ENCODE measurements at regions not wholly inside any gene's neighbourhood (a gene's known extent, or its start where the extent isn't known, plus 50 kb on each side); places are given as distances from the start of the nearest gene placed in this dataset.
"Not testable (repeated sequence)": the region's sequence is repeated elsewhere in the genome, so short reads cannot be mapped to it uniquely, and the experiment has no call there.

DNA sequence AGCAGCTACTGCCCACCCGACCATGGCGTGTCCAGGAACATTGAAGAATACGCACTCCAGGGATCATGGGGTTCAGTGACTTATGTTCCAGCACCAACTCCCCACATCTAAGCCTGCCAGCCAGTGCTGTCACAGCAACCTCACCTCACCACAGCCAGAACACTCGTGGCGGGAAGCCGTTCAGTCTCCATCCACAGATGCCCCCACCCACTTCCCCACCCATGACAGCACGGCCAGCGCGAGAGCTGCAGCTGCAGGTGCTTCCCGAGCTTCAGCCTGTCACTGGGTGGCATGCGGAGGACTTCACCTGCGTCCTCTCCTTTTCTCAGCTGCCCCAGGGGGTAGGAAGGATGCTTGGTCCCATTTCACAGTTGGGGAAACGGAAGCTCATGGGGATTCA is 50.3 kb downstream of the RBFOX3 start:
- Mint-ChIP-seq H3K36me3 (ENCODE audit: insufficient read depth) (peaks cover 5% of the 10 kb centered on the region), H3K4me3 (no peak overlapping the region), H3K27me3 (peaks cover 31 to 69% of the 10 kb centered on the region in 2 donors), H3K9me3 (peaks cover 4 to 6% of the 10 kb centered on the region in 2 donors), H3K27ac (no peak overlapping the region), H3K4me1 (ENCODE audit: low read depth in 2 of 2) (peaks cover 8 to 14% of the 10 kb centered on the region in 2 donors)
- ATAC-seq (replicated peaks): no peak
- no peak for DNase-seq

DNA sequence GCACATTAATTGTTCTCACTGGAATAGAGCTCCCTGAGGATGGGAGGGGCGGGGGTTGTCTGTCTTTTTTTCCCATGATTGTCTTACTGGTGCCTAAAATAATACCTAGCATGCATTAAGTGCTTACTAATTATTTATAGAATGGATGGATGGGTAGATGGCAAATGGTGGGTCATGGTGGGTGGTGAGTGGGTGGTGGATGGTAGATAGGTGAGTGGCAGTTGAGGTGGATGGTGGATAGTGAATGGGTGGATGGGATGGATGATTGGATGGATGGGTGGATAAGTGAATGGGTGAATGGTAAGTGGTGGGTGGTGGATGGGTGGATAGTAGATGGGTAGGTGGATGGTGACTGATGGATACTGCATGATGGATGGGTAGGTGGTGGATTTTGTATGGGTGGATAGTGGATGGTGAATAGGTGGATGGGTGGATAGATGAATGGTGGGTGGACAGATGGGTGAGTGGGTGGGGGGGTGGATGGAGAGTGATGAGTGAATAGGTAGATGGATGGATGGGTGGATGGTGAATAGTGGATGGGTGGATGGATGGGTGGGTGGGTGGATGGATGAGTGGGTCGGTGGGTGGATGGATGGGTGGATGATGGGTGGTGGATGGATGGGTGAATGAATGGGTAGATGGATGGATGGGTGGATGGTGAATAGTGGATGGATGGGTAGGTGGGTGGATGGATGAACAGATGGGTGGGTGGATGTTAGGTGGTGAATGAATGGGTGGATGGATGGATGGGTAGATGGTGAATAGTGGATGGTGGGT is 51.6 kb downstream of the RBFOX3 start:
- peaks cover 7 to 8% of the 10 kb centered on the region in 2 donors for H3K9me3 Mint-ChIP-seq
- ATAC-seq (replicated peaks) (no peak), DNase-seq (no peak)
- peaks cover 31 to 67% of the 10 kb centered on the region in 2 donors for H3K27me3 Mint-ChIP-seq
- peaks cover 9 to 16% of the 10 kb centered on the region in 2 donors for H3K4me1 Mint-ChIP-seq (ENCODE audit: low read depth in 2 of 2)
- no peak overlapping the region for H3K4me3 Mint-ChIP-seq
- H3K36me3 Mint-ChIP-seq (ENCODE audit: insufficient read depth): peaks cover 8% of the 10 kb centered on the region
- H3K27ac Mint-ChIP-seq: no peak overlapping the region

DNA sequence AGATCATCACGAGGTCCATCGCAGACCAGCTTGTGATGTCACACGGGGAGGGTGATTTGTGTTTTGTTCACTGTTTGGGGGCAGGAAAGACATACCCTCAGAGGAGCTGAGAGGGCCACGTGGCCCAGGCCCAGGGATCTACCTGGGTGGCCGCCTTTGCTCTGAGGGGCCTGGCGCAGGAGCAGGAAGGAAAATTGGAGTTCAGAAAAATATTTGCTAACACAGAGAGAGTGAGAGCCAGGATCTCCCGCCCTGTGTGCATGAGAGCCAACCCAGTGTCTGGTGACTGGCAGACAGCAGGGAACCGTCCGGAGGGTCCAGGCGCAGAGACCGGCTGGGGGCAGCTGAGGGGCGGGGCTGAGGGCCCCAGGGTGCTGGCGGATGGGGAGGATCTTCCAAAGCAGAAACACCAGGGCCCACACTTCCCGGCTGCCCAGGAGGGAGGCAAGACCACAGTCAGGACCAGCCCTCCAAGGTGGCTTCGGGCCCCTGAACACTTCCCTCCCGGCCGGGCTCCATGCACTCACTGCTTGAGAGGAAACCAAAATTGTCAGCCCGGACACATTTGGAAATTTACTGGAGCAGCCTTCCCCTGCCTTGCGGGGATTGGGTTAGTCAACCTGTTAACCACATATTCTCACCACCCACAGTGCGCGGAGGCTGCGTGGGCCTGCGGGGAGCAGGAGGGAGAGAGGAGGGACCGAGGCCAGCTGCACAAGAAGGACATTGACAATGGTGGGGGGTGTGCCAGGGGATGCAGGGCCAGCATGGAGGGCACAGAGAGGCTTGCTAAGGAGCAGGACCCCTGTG is 52.6 kb downstream of the RBFOX3 start:
- no peak overlapping the region for H3K27ac Mint-ChIP-seq
- H3K27me3 Mint-ChIP-seq: peaks cover 26 to 57% of the 10 kb centered on the region in 2 donors
- no peak for ATAC-seq (replicated peaks)

DNA sequence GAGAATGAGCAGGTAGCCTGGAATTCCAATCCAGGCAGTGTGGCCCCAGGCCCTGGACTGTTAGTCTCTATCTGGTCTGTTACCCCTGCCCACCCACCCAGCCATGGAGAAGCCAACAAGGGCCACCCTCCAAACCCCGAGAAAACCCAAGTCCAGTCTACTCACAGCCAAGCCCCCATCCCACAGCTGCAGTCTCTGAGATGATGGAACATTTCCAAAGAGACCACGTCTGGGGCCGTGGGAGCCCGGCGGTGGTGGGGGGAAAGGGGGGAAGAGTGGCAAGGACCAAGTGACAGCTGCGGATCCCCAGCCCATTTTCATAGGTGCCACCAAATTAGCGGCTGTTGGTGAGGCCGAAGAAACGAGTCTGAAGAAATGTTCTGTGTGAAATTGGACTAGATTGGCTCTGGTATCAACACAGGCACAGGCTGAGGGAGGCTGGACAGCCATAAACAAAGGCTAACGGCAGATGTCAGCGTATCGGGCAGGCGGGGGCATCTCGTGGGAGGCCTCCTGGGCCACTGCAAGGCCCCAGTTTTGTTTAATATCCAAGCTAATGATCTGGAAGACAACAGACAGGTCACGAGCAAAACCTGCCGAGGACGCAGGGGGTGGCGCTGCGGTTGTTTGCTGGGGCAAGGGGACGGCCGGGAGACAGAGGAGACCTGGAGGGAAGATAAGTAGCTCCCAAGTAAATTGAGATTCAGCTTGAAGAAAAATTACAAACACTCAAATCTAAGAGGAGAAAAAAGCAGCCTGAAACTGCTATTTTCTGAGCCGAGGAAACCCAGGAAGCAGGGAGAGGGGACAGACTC is 53.4 kb downstream of the RBFOX3 start:
- peaks cover 7% of the 10 kb centered on the region for H3K36me3 Mint-ChIP-seq (ENCODE audit: insufficient read depth)
- no peak for ATAC-seq (replicated peaks)
- peaks cover 9 to 16% of the 10 kb centered on the region in 2 donors for H3K4me1 Mint-ChIP-seq (ENCODE audit: low read depth in 2 of 2)
- no peak for DNase-seq
- H3K27me3 Mint-ChIP-seq: peaks cover 18 to 49% of the 10 kb centered on the region in 2 donors
- peaks cover 7 to 8% of the 10 kb centered on the region in 2 donors for H3K9me3 Mint-ChIP-seq
- peak overlapping the region in 1 of 2 donors; percentile 77 for H3K27ac Mint-ChIP-seq
- H3K4me3 Mint-ChIP-seq: no peak overlapping the region

More for the DNA sequence above, 52.6 kb downstream of the RBFOX3 start:
- DNase-seq: no peak
- Mint-ChIP-seq H3K4me1 (ENCODE audit: low read depth in 2 of 2) (peaks cover 9 to 16% of the 10 kb centered on the region in 2 donors), H3K9me3 (peaks cover 7 to 8% of the 10 kb centered on the region in 2 donors), H3K4me3 (no peak overlapping the region), H3K36me3 (ENCODE audit: insufficient read depth) (peaks cover 7% of the 10 kb centered on the region)

DNA sequence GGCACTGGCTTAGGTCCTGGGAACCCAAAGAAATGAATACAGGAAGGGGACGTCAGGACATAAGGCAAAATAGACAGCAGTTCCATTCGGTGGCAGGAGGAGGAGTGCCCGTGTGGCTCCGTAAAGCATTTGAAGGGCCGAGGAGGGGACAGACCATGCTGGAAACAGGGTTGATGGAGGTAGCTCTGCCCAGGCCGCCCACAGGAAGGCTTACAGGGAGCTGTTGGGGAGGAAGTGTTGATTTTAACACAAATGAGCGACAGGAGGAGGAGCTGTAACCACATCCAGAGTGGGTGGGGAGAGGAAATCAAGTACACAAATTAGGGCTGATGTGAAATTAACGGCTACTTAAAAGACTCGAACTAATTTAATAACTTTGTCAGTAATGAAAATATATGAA is 54.6 kb downstream of the RBFOX3 start:
- H3K4me1 Mint-ChIP-seq (ENCODE audit: low read depth in 2 of 2): peaks cover 9 to 16% of the 10 kb centered on the region in 2 donors
- H3K4me3 Mint-ChIP-seq: peak overlapping the region; percentile 57 to 77
- ATAC-seq (replicated peaks): peak; percentile 82
- H3K27ac Mint-ChIP-seq: peak overlapping the region; percentile 59 to 77
- peaks cover 7% of the 10 kb centered on the region for H3K36me3 Mint-ChIP-seq (ENCODE audit: insufficient read depth)
- peaks cover 7 to 8% of the 10 kb centered on the region in 2 donors for H3K9me3 Mint-ChIP-seq
- DNase-seq: peak in 1 of 3 experiments; percentile 33
- H3K27me3 Mint-ChIP-seq: peaks cover 12 to 37% of the 10 kb centered on the region in 2 donors

DNA sequence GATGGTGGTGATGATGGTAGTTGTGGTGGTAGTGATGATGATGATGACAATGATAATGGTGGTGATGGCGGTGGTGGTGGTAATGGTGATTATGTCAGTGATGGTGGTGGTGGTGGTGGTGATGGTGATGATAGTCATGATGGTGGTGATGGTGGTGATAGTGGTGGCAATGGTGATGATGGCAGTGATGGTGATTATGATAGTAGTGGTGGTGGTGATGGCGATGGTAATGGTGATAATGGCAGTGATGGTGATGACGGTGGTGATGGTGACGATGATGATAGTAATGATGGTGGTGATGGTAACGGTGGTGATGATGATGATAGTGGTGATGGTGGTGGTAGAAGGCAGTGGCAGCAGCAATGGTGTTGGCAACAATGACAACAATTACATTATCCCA is 55.3 kb downstream of the RBFOX3 start:
- DNase-seq: no peak
- H3K4me3 Mint-ChIP-seq: peak overlapping the region in 1 of 2 donors; percentile 77
- H3K9me3 Mint-ChIP-seq: peaks cover 7 to 8% of the 10 kb centered on the region in 2 donors
- peaks cover 12 to 29% of the 10 kb centered on the region in 2 donors for H3K27me3 Mint-ChIP-seq
- peaks cover 7% of the 10 kb centered on the region for H3K36me3 Mint-ChIP-seq (ENCODE audit: insufficient read depth)
- ATAC-seq (replicated peaks): peak; percentile 24
- peaks cover 9 to 16% of the 10 kb centered on the region in 2 donors for H3K4me1 Mint-ChIP-seq (ENCODE audit: low read depth in 2 of 2)
- peak overlapping the region in 1 of 2 donors; percentile 1 for H3K27ac Mint-ChIP-seq

DNA sequence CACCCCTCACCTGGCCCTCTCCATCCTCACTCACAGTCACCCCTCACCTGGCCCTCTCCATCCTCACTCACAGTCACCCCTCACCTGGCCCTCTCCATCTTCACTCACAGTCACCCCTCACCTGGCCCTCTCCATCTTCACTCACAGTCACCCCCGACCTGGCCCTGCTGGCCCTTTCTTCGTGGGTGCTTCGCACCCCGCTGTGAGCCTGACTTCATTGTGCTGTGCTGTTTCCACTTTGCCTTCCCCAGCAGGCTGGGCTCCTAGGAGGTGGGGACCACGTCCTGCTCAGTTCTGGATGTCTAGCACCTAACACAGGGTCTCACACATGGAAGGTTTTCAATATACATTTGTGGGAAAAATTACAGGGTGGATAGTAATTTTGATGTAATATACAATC is 56.5 kb downstream of the RBFOX3 start:
- not testable (repeated sequence) for ATAC-seq (replicated peaks)

DNA sequence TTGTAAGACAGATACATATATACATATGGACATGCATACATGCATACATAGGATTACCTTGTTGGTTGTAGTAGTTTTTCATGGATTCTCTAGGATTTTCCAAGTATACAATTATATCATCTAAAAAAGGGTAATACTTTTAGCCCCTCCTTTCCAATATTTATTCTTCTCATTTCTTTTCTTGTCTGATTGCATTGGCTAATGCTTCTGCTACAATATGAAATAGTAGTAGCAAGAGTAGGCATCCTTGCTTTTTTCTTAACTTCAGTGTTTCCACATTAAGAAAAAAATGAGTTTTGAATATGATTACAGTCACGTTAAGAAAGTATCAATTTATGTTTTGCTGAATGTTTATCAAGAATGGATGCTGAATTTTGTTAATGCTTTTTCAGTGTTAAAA is 58.0 kb downstream of the RBFOX3 start:
- no peak for ATAC-seq (replicated peaks)
- no peak overlapping the region for H3K27ac Mint-ChIP-seq
- H3K36me3 Mint-ChIP-seq (ENCODE audit: insufficient read depth): peaks cover 7% of the 10 kb centered on the region
- peaks cover 2 to 19% of the 10 kb centered on the region in 2 donors for H3K27me3 Mint-ChIP-seq
- peaks cover 9 to 13% of the 10 kb centered on the region in 2 donors for H3K4me1 Mint-ChIP-seq (ENCODE audit: low read depth in 2 of 2)
- DNase-seq: no peak
- no peak overlapping the region for H3K4me3 Mint-ChIP-seq
- peaks cover 4 to 8% of the 10 kb centered on the region in 2 donors for H3K9me3 Mint-ChIP-seq

More for the DNA sequence above, 56.5 kb downstream of the RBFOX3 start:
- not testable (repeated sequence) for H3K4me3 Mint-ChIP-seq; H3K27ac Mint-ChIP-seq; DNase-seq; H3K9me3 Mint-ChIP-seq; H3K36me3 Mint-ChIP-seq (ENCODE audit: insufficient read depth)
- Mint-ChIP-seq H3K4me1 (ENCODE audit: low read depth in 2 of 2) (peaks cover 9 to 13% of the 10 kb centered on the region in 2 donors), H3K27me3 (peaks cover 10 to 24% of the 10 kb centered on the region in 2 donors)

DNA sequence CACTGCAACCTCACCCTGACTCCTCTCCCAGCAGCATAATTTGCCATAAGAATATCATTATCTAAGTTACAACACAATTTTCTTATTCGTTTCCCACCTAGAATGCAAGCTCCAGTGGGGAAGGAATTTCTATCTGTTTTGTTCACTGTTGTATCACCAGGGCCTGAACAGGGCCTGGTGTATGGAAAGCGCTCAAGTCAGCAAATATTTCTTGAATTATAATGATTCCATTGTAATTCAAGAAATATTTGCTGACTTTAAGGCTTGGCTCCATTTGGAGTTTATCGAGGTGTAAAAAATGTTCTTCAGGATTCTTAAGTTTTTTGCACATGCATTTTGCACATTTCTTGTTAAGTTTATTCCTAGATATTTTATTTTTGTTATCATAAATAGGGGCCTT is 58.4 kb downstream of the RBFOX3 start:
- DNase-seq (no peak), ATAC-seq (replicated peaks) (no peak)
- Mint-ChIP-seq H3K27me3 (peaks cover 0 to 19% of the 10 kb centered on the region in 2 donors), H3K36me3 (ENCODE audit: insufficient read depth) (peaks cover 7% of the 10 kb centered on the region), H3K27ac (no peak overlapping the region), H3K4me3 (no peak overlapping the region), H3K4me1 (ENCODE audit: low read depth in 2 of 2) (peaks cover 9 to 13% of the 10 kb centered on the region in 2 donors), H3K9me3 (peaks cover 4 to 8% of the 10 kb centered on the region in 2 donors)

DNA sequence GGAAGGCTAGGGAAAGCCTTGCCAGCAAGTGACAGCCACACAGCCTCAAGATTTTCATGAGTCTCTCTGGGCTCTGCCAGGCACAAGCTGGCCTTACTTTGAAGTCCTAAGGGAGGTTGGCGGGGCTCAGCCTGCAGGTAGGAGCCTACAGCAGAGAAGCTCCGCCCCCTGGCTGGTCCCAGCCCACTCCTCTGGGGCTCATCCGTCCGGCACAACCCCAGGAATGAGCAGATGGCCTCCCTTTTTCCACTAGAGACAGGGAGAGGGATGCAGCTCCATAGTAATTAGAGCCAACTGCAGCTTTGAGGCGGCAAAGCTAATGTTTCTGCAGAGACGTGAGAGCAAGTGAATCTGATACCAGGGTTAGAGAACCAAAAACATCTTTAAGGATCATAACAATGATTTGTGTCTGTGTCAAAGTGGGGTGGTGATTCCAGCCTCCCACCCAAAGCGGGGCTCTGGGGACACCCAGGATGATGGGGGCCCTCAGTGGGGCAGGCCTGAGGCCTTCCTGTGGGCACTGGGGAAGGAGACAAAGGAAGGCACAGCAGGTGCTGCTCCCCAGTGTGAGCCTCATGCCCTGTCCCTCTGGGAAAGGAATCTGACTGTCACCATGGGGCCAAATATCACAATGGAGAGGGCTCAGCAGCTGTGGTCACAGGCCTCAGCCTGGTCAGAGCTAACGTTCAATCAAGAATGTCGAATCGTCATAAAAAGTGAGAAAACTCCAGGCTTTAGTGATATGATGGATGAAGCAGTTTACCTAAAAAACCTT is 61.5 kb downstream of the RBFOX3 start:
- ATAC-seq (replicated peaks) (no peak), DNase-seq (no peak)
- Mint-ChIP-seq H3K36me3 (ENCODE audit: insufficient read depth) (peaks cover 2% of the 10 kb centered on the region), H3K27ac (no peak overlapping the region), H3K4me3 (no peak overlapping the region), H3K9me3 (no peaks in the 10 kb centered on the region), H3K4me1 (ENCODE audit: low read depth in 2 of 2) (no peaks in the 10 kb centered on the region), H3K27me3 (peaks cover 0 to 40% of the 10 kb centered on the region in 2 donors)

DNA sequence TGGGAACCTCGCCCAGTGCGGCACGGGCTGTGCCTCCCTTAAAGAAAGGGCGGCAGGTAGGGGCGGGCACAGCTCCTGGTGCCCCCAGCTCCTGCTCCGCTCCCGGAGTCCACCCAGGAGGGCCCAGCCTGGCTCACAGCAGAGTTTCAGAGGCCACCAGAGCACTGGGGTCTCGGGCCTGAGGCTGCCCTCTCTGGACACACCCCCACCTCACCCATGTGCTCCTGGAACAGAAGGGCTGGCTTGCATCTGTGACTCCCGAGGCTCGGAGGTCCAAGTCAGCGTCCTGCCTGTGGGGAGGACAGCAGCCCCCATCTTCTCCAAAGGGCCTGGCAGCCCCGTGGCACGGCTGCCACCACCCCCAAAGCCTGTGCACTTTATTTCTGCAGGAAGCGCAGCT is 62.7 kb downstream of the RBFOX3 start:
- H3K9me3 Mint-ChIP-seq: no peaks in the 10 kb centered on the region
- H3K27me3 Mint-ChIP-seq: peaks cover 0 to 52% of the 10 kb centered on the region in 2 donors
- H3K4me1 Mint-ChIP-seq (ENCODE audit: low read depth in 2 of 2): no peaks in the 10 kb centered on the region
- no peaks in the 10 kb centered on the region for H3K36me3 Mint-ChIP-seq (ENCODE audit: insufficient read depth)
- H3K4me3 Mint-ChIP-seq: no peak overlapping the region
- DNase-seq: no peak
- no peak overlapping the region for H3K27ac Mint-ChIP-seq
- ATAC-seq (replicated peaks): no peak

DNA sequence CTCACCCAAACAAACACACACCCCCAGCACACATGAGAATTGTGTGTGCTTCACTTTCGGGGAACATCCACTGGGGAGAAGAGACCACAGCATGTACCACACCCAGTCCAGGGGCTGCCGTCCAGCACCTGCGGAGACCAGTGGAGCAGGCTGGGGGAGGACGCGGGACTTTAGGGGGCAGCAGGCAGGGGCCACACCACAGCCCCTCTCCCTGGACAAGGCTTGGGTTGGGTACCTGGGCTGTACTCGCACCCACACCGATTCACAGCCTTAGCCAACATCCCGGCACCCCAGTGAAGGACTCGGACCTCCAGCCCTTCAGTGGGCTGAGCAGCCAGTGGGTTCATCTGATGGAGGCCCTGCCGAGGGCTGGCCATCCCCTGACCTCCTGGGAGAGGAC is 63.3 kb downstream of the RBFOX3 start:
- ATAC-seq (replicated peaks) (no peak), DNase-seq (no peak)
- H3K27ac Mint-ChIP-seq: no peak overlapping the region
- no peaks in the 10 kb centered on the region for H3K4me1 Mint-ChIP-seq (ENCODE audit: low read depth in 2 of 2)
- H3K4me3 Mint-ChIP-seq: no peak overlapping the region
- peaks cover 0 to 54% of the 10 kb centered on the region in 2 donors for H3K27me3 Mint-ChIP-seq
- H3K36me3 Mint-ChIP-seq (ENCODE audit: insufficient read depth): no peaks in the 10 kb centered on the region
- H3K9me3 Mint-ChIP-seq: no peaks in the 10 kb centered on the region
